ENCODE measurements at regions not wholly inside any gene's neighbourhood (a gene's known extent, or its start where the extent isn't known, plus 50 kb on each side); places are given as distances from the start of the nearest gene placed in this dataset.
"Not testable (repeated sequence)": the region's sequence is repeated elsewhere in the genome, so short reads cannot be mapped to it uniquely, and the experiment has no call there.

DNA sequence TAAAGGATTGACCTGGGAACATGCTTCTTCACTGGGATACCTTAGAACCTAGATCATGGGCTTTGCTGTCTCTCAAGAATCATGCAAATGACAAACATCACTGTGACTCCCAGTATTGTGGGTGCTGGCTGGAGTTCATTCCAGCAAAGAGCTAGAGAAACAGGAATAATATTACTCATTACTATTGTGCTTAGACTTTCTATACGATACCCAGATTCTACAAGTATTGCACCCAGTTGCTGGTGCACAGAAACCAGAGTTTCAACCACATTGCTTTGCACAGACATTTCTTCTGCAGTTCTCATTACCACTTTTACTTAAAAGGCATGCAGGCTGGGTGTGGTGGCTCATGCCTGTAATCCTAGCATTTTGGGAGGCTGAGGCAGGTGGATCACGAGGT lies 220.4 kb upstream of the ZNF217 start:
- no peak for DNase-seq

DNA sequence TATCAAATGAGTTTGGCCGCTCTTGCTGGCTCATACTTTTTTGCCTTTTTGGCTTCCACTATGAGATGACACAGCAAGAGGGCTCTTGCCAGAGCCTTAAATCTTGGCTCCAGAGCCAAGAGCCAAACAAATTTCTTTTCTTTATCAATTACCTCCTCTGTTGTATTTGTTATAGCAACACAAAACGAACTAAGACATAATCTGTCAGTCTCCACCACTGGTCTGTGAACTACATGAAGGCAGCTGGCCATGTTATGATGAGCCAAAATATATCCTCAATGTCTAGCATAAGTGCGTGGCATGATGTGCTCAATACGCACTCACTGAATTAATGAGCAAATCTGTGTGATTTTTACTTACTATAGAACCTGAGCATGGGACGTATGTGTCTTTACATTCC lies 220.0 kb upstream of the ZNF217 start:
- DNase-seq, result no peak

DNA sequence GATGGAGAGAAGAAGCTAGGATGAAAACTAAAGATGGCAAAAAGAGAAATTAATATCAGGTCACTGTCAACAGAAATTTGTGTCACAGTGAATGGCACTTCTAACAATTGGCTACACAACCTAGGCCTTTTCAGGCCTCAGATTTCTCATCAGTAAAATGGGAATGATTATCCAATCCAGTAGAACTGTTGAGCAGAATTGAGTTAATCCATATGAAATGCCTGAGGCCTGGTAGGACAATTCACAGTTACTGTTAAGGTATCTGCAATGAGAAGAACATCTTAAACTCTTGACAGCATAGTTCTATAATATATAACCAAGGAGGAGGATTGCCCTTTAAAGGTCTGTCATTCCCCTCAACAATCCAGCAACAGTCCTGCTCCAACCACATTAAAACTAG lies 217.9 kb upstream of the ZNF217 start:
- no peak for DNase-seq

DNA sequence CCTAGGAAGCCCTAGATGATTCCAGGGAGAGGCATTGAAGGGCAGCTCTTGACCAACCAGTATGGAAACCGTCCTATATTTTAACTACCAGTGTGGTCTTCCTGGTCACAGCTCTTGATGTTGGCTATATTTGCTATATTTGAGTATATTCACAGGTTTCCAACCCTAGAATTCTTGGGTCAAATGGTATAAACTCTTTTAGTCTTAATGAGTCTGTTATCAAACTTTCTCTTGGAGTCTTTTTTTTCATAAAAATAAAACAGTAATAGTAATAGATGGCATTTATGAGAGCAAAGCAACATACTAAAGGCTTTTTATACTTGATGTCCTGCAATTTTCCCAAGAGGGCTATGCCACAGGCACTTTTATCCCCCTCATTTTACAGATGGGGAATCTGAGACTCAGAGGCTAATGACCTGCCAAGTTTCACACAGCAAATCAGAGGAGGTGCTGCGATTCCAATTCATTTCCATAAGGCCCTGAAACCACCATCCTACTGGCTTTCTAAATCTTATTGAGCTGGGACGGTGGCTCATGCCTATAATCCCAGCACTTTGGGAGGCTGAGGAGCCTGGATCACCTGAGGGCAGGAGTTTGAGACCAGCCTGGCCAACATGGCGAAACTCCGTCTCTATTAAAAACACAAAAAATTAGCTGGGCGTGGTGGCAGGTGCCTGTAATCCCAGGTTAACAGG lies 217.2 kb upstream of the ZNF217 start:
- DNase-seq, result no peak

DNA sequence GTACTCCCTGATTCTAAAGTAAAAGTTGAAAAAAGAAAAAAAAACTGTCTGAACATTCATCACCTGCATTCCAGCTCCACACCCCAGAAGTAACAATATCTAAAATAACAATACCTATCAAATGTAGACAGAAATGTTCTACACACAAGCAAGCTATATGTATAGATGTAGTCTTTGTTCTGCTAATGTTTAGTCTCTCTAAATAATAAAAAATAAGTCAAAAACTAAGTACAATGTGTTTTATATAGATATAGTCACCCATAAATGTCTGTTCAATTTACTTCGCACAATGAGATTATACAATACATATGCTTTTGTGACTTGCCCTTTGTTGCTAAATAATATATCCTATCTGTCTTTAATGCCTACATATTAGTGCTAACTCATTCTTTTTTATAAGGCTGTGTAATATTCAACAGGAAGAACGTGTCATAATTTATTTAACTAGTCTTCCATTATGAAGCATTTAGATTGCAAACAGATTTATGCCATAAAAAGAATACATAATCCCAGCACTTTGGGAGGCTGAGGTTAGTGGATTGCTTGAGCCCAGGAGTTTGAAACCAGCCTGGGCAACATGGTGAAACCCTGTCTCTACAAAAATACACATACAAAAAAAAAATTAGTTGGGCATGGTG lies 216.2 kb upstream of the ZNF217 start:
- no peak for DNase-seq

DNA sequence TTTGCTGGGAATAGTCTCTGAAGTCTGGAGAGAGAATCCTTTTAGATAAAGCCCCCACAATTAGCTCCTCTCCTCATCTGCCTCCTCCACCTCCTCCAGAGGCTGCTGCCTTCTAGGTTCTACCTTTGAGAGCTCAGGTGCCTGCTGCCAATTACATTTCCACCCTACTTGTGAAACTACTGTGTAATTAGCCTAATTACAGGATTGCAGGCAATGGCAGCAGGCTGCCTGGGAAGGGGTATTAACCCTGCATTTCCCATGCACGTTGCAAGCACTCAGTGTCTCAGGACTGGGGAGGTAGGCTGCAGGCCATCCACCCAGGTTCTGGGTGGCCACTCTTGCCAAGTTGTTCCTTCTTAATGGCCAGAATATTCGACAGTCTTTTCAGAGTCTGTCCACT lies 215.6 kb upstream of the ZNF217 start:
- DNase-seq, result no peak

DNA sequence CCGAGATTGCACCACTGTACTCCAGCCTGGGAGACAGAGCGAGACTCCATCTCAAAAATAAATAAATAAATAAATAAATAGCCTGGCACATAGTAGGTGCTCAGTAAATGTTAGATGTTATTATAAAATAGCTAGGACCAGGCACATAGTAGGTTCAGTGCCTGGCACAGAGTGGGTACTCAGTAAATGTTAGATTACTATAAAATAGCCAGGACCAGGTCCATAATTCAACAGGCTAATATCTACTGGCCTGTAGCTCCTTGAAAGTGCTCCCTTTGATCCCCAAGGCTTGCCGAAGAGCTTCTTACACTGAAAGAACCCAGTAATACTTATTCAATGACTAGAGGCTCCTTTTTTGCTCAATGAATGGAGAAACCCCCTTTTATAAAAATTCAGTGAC lies 215.1 kb upstream of the ZNF217 start:
- no peak for DNase-seq

DNA sequence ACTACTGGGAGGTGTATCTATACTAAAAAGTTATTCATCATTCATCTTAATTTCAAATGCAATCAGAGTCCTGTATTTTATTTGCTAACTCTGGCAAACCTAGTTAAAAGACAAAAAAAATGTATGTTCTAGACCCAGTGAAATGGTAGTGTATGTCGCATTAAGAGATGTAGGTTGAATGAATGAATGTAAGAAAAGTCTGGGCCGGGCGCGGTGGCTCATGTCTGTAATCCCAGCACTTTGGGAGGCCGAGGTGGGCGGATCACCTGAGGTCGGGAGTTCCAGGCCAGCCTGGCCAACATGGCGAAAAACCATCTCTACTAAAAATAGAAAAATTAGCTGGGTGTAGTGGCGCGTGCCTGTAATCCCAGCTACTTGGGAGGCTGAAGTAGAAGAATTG lies 214.7 kb upstream of the ZNF217 start:
- DNase-seq, result not testable (repeated sequence)

DNA sequence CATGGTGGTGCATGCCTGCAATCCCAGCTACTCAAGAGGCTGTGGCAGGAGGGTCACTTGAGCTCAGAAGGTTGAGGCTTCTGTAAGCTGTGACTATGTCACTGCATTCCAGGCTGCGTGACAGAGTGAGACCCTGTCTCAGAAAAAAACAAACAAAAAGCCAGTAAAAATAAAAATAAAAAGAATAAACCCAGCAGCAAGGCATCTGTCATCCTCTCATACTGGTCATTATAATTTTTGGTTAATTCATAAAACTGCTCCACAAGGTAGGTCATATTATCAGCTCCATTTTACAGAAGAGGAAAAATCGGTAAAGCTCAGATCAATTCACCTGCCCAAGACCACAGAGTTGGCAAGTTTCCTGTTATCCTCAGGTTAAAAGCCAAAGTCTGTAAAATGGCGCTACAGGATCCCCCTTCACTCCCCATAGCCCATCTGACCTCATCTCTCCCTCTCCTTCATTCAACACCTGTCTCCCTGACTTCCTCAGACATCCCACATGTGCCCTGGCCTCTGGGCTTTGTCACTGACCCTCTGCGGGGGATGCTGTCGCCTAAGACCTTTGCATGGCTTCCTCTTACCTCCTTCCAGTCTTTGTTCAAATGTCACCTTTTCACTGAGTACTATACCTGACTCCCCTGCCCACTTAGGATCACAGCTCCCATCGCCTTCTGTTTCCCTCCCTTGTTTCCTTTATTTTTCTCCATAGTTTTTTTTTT lies 213.2 kb upstream of the ZNF217 start:
- DNase-seq, result no peak

DNA sequence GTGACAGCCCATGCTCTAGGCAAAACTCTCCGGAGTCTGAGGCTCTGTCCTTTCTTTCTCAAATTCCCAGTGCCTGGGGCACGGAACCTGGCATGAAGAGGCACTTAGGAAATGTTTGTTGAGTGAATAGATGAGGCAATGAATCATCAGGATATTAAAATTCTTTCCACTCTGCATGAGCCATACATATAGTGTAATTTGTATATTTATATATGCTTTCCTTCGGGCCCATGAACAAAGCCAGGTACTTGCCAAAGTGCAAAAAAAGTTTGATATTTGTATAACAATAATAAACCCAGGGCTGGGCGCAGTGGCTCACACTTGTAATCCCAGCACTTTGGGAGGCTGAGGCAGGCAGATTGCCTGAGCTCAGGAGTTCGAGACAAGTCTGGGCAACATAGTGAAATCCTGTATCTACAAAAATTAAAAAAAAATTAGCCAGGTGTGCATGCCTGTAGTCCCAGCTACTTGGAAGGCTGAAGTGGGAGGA lies 212.3 kb upstream of the ZNF217 start:
- DNase-seq, result no peak

DNA sequence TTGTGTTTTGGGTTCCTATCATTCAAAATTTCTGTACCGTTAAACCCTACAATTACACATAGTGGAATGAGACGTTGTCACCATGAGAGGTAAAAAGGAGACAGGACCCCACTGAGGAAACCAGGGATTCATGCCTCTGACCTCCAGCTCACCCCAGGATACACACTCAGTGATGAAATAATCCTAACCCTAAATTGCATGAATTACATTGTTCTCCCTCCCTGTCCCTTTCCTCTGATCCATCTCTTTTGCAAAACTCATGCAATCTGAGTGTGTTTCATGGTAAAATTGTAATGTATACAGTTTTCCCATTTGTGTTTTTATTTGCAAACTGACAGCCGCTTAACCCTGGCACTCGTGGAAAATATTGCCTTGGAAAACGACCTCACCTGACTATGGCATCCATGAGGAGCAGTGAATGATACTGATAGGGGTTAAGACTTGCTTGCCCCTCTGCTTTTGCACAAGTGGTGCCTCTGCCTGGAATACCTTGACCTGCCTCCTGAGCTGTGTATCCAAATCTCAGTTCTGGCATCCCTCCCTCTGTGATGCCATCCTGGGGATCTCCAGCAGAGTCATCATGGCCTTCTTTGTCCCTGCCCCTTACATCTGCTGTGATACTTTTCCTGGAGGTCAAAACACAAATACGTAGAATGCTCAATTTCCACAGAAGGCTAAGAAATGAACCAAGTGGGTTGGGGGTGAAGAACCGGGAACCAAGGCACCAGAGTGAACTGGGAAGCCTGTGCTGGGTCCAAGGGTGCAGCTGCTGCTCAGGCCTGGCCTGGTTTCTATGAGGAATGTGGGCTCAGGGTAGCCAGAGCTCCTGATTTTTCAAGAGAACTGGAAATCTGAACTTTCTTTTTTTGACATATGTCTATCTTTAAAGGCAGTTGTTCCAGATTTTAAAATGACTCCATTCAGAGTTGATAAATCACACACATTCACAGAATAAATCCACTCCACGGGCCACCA lies 211.6 kb upstream of the ZNF217 start:
- no peak for DNase-seq

DNA sequence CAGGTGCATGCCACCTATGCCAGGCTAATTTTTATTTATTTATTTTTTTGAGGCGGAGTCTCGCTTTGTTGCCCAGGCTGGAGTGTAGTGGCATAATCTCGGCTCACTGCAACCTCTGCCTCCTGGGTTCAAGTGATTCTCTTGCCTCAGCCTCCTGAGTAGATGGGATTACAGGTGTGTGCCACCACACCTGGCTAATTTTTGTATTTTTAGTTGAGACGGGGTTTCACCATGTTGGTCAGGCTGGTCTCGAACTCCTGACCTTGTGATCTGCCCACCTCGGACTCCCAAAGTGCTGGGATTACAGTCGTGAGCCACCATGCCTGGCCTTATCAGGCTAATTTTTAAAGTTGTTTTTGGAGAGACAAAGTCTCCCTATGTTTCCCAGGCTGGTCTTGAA lies 210.7 kb upstream of the ZNF217 start:
- DNase-seq, result not testable (repeated sequence)

DNA sequence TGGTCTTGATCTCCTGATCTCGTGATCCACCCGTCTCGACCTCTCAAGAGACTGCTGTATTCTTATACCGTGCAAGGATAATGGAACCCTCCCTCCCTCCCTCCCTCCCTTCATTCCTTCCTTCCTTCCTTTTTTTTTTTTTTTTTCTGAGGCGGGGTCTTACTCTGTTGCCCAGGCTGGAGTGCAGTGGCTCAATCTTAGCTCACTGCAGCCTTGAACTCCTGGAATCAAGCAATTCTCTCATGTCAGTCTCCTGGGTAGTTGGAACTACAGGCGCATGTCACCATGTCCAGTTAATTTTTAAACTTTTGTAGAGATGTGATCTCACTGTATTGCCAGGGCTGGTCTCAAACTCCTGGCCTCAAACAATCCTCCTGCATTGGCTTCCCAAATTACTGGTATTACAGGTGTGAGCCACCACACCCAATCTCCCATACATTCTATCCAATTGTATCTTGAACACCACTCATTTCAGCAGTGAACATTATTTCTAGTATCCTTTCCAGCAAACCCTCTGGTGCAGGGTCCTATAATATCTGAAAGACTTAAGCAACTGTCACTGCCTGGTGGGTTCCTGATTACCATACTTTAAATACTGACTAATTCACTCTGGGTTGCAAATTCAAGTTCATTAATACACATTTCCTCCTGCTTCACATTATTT lies 210.0 kb upstream of the ZNF217 start:
- no peak for DNase-seq

DNA sequence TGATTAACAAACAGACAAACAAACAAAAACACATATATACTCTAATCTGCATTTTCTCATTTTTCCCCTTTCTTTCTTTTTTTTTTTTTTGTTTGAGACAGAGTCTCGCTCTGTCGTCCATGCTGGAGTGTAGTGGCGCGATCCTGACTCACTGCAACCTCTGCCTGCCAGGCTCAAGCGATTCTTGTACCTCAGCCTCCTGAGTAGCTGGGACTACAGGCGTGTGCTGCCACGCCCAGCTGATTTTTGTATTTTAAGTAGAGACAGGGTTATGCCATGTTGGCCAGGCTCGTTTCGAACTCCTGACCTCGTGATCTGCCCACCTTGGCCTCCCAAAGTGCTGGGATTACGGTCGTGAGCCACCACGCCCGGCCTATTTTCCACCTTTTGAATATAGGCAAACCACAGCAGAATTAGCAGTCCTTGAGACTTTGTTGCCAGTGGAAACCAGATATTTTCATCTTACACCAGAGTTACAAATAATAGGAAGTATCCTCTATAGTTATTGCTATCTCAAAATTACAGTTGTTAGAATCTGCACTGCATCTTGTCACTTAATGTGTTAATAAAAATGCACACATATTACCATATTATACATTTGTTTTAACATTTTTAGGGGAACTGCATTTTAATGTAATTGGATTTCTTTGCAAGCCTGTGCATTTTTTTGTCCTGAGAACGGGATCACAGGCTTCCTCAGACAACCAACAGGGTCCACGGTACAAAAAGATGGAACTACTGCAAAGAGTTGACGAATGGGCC lies 208.2 kb upstream of the ZNF217 start:
- DNase-seq, result no peak

DNA sequence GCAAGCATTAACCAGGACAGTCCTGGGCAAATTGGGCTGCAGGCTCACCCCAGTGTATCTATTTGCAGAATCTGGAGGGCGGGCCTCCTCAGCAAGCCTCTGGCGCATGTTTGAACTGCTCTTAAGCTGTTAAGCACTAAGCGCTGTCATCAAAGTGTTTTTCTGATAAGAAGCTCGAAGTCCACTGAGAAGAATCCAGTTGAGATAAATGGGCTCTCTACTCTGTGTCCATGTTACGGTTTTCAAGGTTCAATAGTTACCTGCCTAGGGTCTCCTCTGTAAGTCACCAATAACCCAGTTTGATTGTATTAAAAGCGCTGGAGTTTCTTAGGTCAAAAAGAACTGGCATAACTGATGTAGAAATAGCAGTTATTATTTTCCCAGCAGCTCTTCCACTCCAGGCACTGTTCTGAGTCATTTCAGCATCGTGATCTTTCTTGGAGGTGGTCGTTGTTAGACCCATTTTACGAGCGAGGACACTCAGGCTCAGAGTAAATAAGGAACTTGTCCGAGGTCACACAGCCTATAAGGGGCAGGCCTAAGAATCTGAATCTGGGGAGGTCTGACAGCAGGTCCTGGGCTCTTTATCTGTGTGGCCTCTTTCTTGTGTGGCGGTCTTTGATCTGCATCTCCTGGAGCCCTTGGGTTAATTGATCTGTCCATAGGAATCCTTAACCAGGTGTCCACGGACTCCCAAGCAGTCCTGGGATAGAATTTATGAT lies 207.4 kb upstream of the ZNF217 start:
- no peak for DNase-seq

DNA sequence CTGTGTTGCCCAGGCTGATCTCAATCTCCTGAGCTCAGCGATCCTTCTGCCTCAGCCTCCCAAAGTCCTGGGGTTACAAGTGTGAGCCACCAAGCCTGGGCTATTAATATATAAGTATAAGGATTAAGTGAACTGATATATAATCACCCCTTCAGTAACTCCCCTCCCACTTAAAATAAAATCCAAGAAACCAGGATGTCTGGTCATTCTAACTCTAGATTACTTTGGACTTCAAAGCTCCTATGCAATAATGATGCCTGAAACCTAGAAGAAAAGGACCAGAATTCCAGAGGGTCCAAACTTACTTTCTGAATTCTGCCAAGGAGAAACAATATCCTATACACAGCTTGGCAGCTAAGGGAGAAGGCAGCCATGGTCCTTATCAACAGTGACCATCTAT lies 206.8 kb upstream of the ZNF217 start:
- no peak for DNase-seq

DNA sequence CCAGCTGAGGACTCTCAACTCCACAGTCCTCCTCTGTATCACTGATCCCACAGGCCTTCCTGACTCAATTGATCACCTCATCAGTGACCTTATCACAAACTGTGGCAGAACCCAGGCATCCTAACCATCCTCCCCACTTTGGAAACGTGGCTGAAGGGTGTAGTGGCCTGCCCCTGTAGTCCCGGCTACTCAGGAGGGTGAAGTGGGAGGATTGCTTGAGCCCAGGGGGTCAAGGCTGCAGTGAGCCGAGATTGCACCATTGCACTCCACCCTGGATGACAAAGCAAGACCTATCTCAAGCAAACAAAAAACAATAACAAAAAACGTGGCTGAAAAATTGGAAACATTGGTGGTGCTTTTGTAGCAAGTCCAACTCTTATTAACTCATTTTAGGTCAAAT lies 203.4 kb upstream of the ZNF217 start:
- DNase-seq, result no peak

DNA sequence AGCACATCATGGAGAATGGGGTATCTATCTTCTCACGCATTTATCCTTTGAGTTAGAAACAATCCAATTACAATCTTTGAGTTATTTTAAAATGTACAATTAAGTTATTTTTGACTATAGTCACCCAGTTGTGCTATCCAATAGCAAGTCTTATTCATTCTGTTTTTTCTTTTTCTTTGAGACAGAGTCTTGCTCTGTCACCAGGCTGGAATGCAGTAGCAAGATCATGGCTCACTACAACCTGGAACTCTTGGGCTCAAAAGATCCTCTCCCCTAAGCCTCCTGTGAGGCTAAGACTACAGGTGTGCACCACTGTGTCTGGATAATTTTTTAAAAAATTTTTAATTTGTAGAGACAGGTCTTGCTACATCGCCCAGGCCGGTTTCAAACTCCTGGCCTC lies 201.5 kb upstream of the ZNF217 start:
- no peak for DNase-seq

DNA sequence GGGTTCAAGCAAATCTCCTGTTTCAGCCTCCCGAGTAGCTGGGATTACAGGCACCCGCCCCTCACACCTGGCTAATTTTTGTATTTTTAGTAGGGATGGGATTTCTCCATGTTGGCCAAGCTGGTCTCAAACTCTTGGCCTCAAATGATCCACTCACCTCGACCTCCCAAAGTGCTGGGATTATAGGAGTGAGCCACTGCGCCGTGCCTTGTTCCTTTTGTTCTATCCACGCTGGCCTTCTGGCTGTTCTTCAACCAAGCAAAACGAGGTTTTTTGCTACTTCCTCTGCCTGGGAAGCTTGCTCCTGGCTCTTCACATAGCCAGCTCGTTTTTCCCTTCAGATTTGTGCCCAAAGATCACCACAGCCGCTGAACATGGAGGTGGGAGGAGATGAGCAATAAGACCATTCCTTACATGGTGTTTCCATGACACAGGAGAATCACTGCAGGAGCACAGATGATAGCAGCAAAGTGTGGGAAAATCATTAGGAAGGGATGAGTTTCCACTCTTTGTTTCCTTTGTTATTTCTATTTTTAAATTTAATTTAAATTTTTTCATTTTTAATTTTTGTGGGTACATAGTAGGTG lies 201.0 kb upstream of the ZNF217 start:
- DNase-seq, result no peak

DNA sequence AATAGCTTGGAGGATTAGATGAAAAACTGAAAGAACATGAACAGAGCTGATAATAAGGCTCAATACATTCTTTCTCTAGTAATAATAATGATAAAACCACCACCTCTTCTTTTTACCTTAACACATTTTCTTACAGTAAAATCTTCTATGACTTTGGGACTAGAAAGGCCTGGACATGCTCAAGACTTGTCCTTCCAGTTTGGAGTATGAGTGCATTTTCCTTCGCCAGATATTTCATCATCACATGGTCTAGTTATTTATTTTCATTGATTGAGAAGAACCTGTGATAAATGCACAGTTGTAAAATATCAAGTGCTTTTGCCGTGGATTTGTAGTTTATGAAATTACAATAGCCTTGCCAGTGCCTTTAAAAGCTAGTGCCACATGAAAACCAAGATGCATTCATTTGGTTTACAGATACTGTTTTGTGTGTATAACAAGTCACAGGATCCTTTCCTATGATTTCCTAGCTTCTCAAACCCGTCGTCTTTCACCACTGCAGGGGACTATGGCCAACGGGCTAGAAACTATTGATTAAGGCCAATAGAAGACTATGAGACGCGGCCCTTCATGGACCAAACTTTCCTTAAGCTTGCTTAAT lies 200.2 kb upstream of the ZNF217 start:
- DNase-seq, result no peak
